ENCODE measurements at regions not wholly inside any gene's neighbourhood (a gene's known extent, or its start where the extent isn't known, plus 50 kb on each side); places are given as distances from the start of the nearest gene placed in this dataset.

DNA sequence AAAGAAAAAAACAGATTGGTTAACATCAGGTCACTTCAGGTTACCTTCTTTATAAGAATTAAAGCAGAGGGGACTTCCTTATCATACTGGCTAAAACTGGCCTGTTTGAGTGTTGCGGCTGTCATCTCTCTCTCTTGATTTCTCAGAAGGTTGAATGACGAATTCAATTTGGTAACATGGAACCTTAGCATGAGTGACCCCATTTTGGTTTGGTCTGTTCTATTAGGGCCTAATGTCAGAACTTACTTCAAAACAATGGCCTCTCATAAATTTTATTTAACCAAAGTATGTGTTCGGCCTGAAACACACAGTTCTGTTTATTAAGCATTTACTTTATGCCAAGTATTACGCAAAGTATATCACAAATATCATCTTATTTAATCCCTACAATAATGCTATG lies 147.5 kb downstream of the CAAP1 start (continued):
- TF ChIP-seq CHD7 (IDR thresholded peaks at IDR 0.05; ENCODE audit: insufficient replicate concordance, low read length) (no peak), CBX5 (IDR thresholded peaks at IDR 0.05; ENCODE audit: low read depth, low read length) (no peak), CTBP2 (IDR thresholded peaks at IDR 0.05; ENCODE audit: borderline replicate concordance, insufficient read depth, insufficient read length, low read length) (no peak), BRCA1 (IDR thresholded peaks at IDR 0.05; ENCODE audit: low read depth, low read length) (no peak), POLR2A (IDR thresholded peaks at IDR 0.05; ENCODE audit: control extremely low read depth in 1 of 2, low read depth in 2 of 2, low read length in 2 of 2) (no peak), HDAC2 (IDR thresholded peaks at IDR 0.05; ENCODE audit: borderline replicate concordance in 1 of 2, low read depth in 2 of 2, low read length in 2 of 2) (no peak), CHD1 (IDR thresholded peaks at IDR 0.05; ENCODE audit: low read depth, low read length) (no peak), TCF12 (IDR thresholded peaks at IDR 0.05; ENCODE audit: low read depth, low read length) (no peak), RAD21 (IDR thresholded peaks at IDR 0.05 in 1 of 2, conservative IDR thresholded peaks at IDR 0.05 in 1 of 2; ENCODE audit: low read depth in 2 of 2, low read length in 2 of 2) (no peak)
